Loucy (cell line): ENCODE measurements at regions not wholly inside any gene's neighbourhood (a gene's known extent, or its start where the extent isn't known, plus 50 kb on each side); places are given as distances from the start of the nearest gene placed in this dataset.

Experiments used
- EZH2phosphoT487 ChIP-seq: fragments of 200-600 bp; IDR thresholded peaks from 2 replicates; pipeline ENCODE4 v1.6.1; 2018; ENCODE audit warnings: antibody characterized with exemption, mild to moderate bottlenecking, moderate library complexity, borderline replicate concordance
- TF ChIP-seq, protein P1 (sequence below): fragments of 200-600 bp; sonication (generic); conservative IDR thresholded peaks from 2 replicates; pipeline ENCODE4 v1.5.1; 2014; ENCODE audit warnings: mild to moderate bottlenecking, antibody characterized with exemption, low read length

DNA sequence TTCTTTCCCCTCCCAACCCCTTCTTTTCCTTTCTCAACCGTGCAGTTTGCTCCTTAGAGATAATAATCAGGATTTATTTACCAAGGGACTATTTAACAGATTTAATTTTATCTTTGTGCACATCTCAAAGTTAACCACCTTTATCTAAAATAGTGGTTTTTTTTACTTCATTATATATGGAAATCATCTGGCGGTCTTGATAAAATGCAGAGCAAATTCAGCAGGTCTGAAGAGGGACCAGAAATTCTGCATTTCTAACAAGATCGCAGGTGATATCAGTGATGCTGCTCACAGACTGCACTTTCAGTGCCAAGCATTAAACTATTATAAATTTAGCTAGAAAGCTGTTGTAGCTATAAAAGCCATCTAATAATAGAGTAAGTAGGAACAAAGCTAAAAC lies 83.4 kb upstream of the NEGR1 start:
- TF ChIP-seq, protein P1, sequence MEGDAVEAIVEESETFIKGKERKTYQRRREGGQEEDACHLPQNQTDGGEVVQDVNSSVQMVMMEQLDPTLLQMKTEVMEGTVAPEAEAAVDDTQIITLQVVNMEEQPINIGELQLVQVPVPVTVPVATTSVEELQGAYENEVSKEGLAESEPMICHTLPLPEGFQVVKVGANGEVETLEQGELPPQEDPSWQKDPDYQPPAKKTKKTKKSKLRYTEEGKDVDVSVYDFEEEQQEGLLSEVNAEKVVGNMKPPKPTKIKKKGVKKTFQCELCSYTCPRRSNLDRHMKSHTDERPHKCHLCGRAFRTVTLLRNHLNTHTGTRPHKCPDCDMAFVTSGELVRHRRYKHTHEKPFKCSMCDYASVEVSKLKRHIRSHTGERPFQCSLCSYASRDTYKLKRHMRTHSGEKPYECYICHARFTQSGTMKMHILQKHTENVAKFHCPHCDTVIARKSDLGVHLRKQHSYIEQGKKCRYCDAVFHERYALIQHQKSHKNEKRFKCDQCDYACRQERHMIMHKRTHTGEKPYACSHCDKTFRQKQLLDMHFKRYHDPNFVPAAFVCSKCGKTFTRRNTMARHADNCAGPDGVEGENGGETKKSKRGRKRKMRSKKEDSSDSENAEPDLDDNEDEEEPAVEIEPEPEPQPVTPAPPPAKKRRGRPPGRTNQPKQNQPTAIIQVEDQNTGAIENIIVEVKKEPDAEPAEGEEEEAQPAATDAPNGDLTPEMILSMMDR = no peak
- no peak for TF ChIP-seq EZH2phosphoT487
